HG02870 (cell line): ENCODE measurements at regions not wholly inside any gene's neighbourhood (a gene's known extent, or its start where the extent isn't known, plus 50 kb on each side); places are given as distances from the start of the nearest gene placed in this dataset.
"Not testable (repeated sequence)": the region's sequence is repeated elsewhere in the genome, so short reads cannot be mapped to it uniquely, and the experiment has no call there.

Source experiments
- ATAC-seq: cut with Tn5 transposase; IDR thresholded peaks from one replicate; pipeline ENCODE4 v1.9.1; 2021; ENCODE audit warnings: mild to moderate bottlenecking, moderate library complexity; ENCODE audit not compliant: unreplicated experiment

DNA sequence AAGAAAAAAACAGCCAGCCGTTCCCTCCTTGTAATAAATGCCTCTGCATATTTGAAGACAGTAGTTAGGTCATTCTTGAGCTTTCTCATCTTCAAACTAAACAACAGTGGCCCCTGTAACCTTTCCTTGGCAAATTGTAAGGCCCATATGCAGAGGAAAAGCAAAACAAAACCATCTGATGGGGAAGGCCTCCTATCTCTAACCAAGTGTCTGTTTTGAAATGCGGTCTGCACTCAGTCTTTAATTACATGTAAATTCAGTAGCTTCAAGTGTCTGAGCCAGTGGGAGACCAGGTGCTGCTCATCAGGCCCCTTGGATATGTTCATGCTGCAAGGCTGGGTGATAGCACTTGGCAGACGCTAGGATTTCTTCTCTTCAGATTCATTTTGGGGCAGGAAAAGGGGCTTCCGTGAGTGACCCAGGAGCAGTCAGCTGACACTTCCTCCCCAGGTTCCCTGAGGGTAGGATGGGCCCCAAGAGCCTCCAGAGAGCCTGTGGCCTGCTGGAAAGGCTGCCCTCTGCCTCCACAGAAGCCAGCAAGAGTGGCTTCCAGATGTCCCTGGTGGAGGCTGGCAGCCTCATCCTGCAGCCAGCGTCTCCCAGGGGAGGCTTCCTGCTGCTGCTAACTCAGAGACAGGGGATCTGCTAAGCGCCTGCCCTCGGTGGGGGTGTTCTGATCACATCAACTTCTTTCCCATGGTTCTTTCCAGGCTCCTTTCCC, 60.2 kb upstream of the PLGLB2 start:
- not testable (repeated sequence) for ATAC-seq

DNA sequence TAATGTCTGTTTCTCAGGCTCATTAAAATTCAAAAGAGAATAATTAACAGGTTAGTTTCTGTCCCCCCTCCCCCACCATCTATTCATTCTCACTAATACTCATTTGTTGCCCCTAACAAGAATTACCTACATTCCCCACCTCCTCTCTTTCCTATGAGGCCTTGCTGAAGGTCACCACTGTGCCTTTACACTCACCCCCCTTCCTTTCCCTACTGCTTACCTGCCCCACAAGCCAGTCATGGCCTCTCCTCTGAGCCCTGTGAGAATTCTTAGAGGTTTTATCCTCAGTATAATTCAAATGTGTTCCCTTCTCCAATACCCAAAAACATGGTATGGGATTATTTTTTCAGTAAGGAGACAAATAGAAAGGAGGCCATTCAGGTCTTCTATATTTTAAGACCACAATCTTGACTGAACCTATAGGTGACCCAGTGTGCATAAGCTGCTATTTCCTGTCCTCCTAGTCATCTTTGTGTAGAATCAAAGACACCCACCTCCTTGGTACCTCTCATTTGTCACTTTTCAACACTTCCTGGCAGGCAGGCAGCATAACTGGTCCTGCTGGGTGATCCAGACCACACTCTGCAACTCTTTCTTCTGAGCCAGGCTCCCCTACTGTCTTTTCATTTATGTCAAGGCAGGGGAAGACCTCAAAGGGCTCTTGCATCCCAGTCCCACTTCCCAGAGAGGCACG, 55.8 kb upstream of the PLGLB2 start:
- ATAC-seq, result not testable (repeated sequence)

DNA sequence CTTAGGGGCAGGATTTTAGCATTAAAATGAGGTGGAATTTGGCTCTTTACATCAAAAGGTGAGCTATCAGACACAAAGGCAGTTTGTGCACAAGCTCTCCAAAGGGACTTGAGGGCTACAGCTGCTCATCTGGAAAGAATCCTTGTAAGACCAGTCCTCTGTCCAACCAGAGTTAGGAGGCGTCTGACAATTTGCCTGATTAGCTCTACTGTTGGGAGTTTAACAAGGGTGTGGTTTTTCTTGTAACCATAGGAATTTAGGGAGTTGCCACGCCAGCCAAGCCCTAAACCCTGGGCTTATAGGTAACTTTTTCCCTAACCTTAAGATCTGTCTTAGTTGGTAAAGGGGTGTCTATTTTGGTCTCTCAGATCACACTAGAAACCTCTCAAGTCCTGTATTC, 55.0 kb upstream of the PLGLB2 start:
- ATAC-seq, result not testable (repeated sequence)

DNA sequence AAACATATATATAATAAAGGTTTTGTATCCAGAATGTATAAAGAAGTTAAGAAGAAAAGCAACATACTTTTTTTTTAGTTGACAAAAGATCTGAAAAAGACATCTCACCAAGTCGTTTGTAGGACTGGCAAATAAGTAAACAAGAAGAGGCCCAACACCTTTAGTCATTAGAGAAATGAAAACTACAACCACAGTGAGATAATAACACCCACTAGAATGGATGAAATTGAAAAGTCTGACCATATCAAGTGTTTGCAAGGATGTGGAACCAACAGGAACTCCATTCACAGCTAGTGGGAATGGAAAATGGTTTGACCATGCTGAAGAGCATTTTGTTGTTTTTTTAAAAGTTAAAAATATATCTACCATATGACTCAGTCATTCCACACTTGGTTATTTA, 54.0 kb upstream of the PLGLB2 start:
- ATAC-seq, result not testable (repeated sequence)

DNA sequence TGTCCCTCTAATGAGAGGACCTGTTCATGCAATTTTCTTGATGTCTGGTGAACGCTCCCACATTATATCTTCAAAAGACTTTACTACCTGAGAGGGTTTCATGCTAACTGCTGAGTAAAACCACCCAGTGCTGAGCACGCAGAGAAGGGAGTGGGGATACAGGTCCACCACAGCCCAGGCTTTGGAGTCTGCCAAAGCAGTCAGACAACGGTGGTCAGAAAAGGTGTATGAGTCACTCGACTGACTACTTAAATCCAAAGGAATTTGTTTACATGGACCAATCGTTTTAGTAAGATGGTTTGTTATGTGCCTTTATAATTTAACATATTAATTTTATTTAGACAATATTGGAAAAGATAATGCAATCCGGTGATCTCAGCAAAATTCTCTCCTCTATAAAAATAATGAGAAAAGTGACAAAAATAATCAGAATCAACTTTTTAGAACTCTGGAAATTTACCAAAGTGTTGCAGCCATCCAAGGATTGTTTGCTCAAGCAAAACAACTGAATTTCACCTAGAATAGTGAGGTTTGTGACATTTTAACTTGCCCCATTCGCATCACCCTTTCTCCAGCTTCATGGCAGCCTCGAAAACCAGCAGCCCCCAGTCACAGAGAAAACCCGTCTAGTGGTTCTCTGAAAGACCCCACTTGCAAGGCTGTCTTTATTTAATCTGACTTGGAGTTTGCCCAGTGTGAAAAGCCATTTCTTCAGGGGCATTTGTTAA, 52.1 kb upstream of the PLGLB2 start:
- not testable (repeated sequence) for ATAC-seq
